ENCODE measurements at regions not wholly inside any gene's neighbourhood (a gene's known extent, or its start where the extent isn't known, plus 50 kb on each side); places are given as distances from the start of the nearest gene placed in this dataset.

GRCh38 chr4:162793571-162793970 lies 373.1 kb downstream of the NAF1 start:
- Mint-ChIP-seq H3K27me3 (no peaks in the 10 kb centered on the region), H3K4me1 (ENCODE audit: low read depth) (no peaks in the 10 kb centered on the region), H3K27ac (no peak overlapping the region), H3K9me3 (peaks cover 5% of the 10 kb centered on the region), H3K36me3 (ENCODE audit: low read depth) (no peaks in the 10 kb centered on the region), H3K4me3 (no peak overlapping the region)
- ATAC-seq (ENCODE audit: poor library complexity) = no peak
- DNase-seq = no peak
- ChIA-PET POLR2A (no interaction called here), CTCF (no interaction called here)
- Histone ChIP-seq H3K27ac (ENCODE audit: low read depth in 1 of 2, low read length in 2 of 2) (no peak overlapping the region), H3K36me3 (ENCODE audit: insufficient read depth, low read length) (no peaks in the 10 kb centered on the region), H3K4me3 (ENCODE audit: low read length) (no peak overlapping the region), H3K9me3 (ENCODE audit: control insufficient read depth in 1 of 2, insufficient read depth in 1 of 2, low read length in 2 of 2) (no peaks in the 10 kb centered on the region), H3K27me3 (ENCODE audit: control insufficient read depth in 1 of 2, insufficient read depth in 2 of 2, low read length in 2 of 2) (no peaks in the 10 kb centered on the region), H3K4me1 (ENCODE audit: insufficient read depth, low read length) (no peaks in the 10 kb centered on the region)
- intact Hi-C loops (cut with DNase I, micrococcal nuclease) = no loop called here
- no peak for TF ChIP-seq CTCF (IDR thresholded peaks at IDR 0.05)

DNA sequence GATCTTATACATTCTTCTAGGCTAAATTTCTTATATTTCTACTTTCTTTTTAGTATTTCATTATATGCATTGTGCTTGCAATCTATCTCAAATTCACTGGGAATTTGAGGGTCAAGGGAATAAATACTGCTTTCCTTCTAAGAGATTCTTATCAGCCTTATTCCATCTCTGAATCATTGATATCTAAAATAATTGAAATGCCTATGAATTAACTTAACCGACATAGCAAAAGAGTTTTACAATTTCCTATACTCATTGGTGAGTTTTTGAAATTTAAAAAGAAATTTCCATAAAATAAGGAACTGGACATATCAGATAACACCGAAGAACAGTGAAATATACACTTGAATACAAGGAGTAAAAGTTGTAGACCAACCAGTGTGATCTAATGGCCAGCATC lies 373.7 kb downstream of the NAF1 start:
- H3K4me1 ChIP-seq (ENCODE audit: insufficient read depth, low read length) = no peaks in the 10 kb centered on the region
- H3K9me3 ChIP-seq (ENCODE audit: control insufficient read depth in 1 of 2, insufficient read depth in 1 of 2, low read length in 2 of 2) = no peaks in the 10 kb centered on the region
- Mint-ChIP-seq H3K27me3 (no peaks in the 10 kb centered on the region), H3K4me3 (no peak overlapping the region), H3K27ac (no peak overlapping the region), H3K9me3 (peaks cover 5% of the 10 kb centered on the region), H3K36me3 (ENCODE audit: low read depth) (no peaks in the 10 kb centered on the region), H3K4me1 (ENCODE audit: low read depth) (no peaks in the 10 kb centered on the region)
- no peaks in the 10 kb centered on the region for H3K27me3 ChIP-seq (ENCODE audit: control insufficient read depth in 1 of 2, insufficient read depth in 2 of 2, low read length in 2 of 2)
- H3K4me3 ChIP-seq (ENCODE audit: low read length) = no peak overlapping the region
- ChIA-PET POLR2A (no interaction called here), CTCF (no interaction called here)
- ATAC-seq (ENCODE audit: poor library complexity) (no peak), DNase-seq (no peak)
- TF ChIP-seq CTCF (IDR thresholded peaks at IDR 0.05) = no peak
- intact Hi-C loops (cut with DNase I, micrococcal nuclease) = no loop called here
- no peaks in the 10 kb centered on the region for H3K36me3 ChIP-seq (ENCODE audit: insufficient read depth, low read length)
- no peak overlapping the region for H3K27ac ChIP-seq (ENCODE audit: low read depth in 1 of 2, low read length in 2 of 2)

DNA sequence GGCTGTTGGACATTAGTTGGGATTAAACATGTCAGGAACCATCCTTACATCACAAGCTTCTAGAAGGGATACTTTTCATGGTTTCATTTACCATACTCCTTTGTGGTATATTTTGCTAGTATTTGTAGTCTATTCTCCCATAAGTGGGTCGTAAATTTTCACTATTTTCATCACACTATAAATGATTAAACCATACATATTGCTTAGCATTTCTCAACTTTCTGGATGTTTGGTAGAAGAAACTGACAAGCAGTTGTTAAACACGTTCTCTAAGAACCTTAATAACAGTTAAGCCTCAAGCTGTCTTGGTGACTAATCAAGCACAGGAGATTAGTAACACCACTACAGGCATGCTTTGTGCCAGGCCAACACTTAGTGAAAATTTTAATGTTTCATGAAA lies 375.5 kb downstream of the NAF1 start:
- POLR2A ChIA-PET = no interaction called here
- no peaks in the 10 kb centered on the region for H3K27me3 Mint-ChIP-seq
- no peak overlapping the region for H3K27ac Mint-ChIP-seq

More for the DNA sequence above, 375.5 kb downstream of the NAF1 start:
- Histone ChIP-seq H3K9me3 (ENCODE audit: control insufficient read depth in 1 of 2, insufficient read depth in 1 of 2, low read length in 2 of 2) (no peaks in the 10 kb centered on the region), H3K4me1 (ENCODE audit: insufficient read depth, low read length) (no peaks in the 10 kb centered on the region), H3K4me3 (ENCODE audit: low read length) (no peak overlapping the region), H3K36me3 (ENCODE audit: insufficient read depth, low read length) (no peaks in the 10 kb centered on the region), H3K27me3 (ENCODE audit: control insufficient read depth in 1 of 2, insufficient read depth in 2 of 2, low read length in 2 of 2) (no peaks in the 10 kb centered on the region), H3K27ac (ENCODE audit: low read depth in 1 of 2, low read length in 2 of 2) (no peak overlapping the region)
- peaks cover 7% of the 10 kb centered on the region for H3K9me3 Mint-ChIP-seq
- no peak overlapping the region for H3K4me3 Mint-ChIP-seq
- no peak for DNase-seq
- intact Hi-C loops (cut with DNase I, micrococcal nuclease) = no loop called here
- ATAC-seq (ENCODE audit: poor library complexity) = no peak
- no peaks in the 10 kb centered on the region for H3K4me1 Mint-ChIP-seq (ENCODE audit: low read depth)
- CTCF ChIA-PET = no interaction called here
- no peak for TF ChIP-seq CTCF (IDR thresholded peaks at IDR 0.05)
- H3K36me3 Mint-ChIP-seq (ENCODE audit: low read depth) = no peaks in the 10 kb centered on the region
